Nephron (organoid): ENCODE measurements at regions not wholly inside any gene's neighbourhood (a gene's known extent, or its start where the extent isn't known, plus 50 kb on each side); places are given as distances from the start of the nearest gene placed in this dataset.
A peak's percentile ranks its signal among the peaks of the same experiment; 100 is the strongest.

Experiments
- H3K27ac Mint-ChIP-seq, 3 experiments: 2 replicates each; pipeline ENCODE4 v1.8.0; 2020; ENCODE audit warnings: mixed read lengths in 3 of 3, mild to moderate bottlenecking in 2 of 3, moderate library complexity in 1 of 3
- H3K27me3 Mint-ChIP-seq: 2 replicates; pipeline ENCODE4 v1.8.0; 2021; ENCODE audit warnings: low read depth, mild to moderate bottlenecking, moderate library complexity, mixed read lengths
- H3K36me3 Mint-ChIP-seq: 2 replicates; pipeline ENCODE4 v1.8.0; 2020; ENCODE audit warnings: low read depth, mixed read lengths
- H3K4me1 Mint-ChIP-seq: 2 replicates; pipeline ENCODE4 v1.8.0; 2020; ENCODE audit warnings: mixed read lengths
- H3K4me3 Mint-ChIP-seq, 3 experiments: 2 replicates each; pipeline ENCODE4 v1.8.0; 2020; ENCODE audit warnings: mild to moderate bottlenecking in 3 of 3, mixed read lengths in 3 of 3, moderate library complexity in 2 of 3
- H3K9me3 Mint-ChIP-seq: 2 replicates; pipeline ENCODE4 v1.8.0; 2020; ENCODE audit warnings: mixed read lengths
- TF ChIP-seq, protein P1 (sequence below), 3 experiments: fragments of 200-600 bp; sonication (generic); IDR thresholded peaks; one replicate each; pipeline ENCODE4 v1.5.0; 2021; ENCODE audit warnings: antibody characterized with exemption in 3 of 3; ENCODE audit not compliant: unreplicated experiment in 3 of 3

DNA sequence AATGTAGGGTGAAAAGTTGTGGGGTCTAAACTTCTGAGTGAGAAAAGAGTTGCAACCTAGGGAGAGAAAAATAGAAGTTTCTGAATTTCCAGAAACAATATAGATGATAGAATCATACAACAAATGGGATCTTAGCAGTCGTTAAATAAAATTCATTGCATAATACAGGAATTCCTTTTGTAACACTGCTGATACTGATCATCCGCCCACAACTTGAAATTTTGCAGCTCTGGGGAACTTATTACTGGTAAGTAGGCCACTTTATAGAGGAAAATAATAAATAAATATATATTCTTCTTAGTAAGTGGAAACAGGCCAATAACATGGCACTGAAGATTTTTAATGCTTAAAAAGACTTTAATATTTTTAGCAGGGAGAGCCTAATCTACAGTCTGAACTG, 81.9 kb upstream of the SMIM30 start:
- Mint-ChIP-seq H3K27ac (peak overlapping the region in 2 of 3 experiments; percentile 7 to 10), H3K9me3 (no peaks in the 10 kb centered on the region), H3K4me3 (no peak overlapping the region), H3K36me3 (no peaks in the 10 kb centered on the region), H3K4me1 (no peaks in the 10 kb centered on the region), H3K27me3 (no peaks in the 10 kb centered on the region)
- TF ChIP-seq, protein P1, sequence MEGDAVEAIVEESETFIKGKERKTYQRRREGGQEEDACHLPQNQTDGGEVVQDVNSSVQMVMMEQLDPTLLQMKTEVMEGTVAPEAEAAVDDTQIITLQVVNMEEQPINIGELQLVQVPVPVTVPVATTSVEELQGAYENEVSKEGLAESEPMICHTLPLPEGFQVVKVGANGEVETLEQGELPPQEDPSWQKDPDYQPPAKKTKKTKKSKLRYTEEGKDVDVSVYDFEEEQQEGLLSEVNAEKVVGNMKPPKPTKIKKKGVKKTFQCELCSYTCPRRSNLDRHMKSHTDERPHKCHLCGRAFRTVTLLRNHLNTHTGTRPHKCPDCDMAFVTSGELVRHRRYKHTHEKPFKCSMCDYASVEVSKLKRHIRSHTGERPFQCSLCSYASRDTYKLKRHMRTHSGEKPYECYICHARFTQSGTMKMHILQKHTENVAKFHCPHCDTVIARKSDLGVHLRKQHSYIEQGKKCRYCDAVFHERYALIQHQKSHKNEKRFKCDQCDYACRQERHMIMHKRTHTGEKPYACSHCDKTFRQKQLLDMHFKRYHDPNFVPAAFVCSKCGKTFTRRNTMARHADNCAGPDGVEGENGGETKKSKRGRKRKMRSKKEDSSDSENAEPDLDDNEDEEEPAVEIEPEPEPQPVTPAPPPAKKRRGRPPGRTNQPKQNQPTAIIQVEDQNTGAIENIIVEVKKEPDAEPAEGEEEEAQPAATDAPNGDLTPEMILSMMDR (IDR thresholded peaks at IDR 0.05; ENCODE audit: unreplicated experiment in 3 of 3) = no peak

DNA sequence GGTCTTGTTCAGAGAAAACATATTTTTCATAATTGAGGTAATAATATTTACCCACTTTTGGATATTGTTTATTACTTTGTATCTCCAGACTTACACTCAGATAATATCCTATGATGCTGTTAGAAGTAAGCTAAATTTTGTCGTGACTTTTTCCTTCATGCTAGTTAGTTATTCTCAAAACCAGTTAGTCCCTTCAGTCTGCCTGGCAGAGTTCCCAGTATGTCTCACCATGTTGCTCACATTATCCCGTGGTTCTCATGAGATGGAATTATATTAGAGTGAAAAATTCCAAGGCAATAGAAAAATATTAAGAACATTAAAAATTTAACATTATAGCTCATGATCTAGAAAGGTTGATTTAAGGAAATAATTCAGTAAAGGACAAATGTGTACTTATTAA, 81.5 kb upstream of the SMIM30 start:
- Mint-ChIP-seq H3K4me3 (no peak overlapping the region), H3K27ac (peak overlapping the region in 2 of 3 experiments; percentile 7 to 10), H3K9me3 (no peaks in the 10 kb centered on the region), H3K4me1 (no peaks in the 10 kb centered on the region), H3K36me3 (no peaks in the 10 kb centered on the region), H3K27me3 (no peaks in the 10 kb centered on the region)
- TF ChIP-seq, protein P1 (IDR thresholded peaks at IDR 0.05; ENCODE audit: unreplicated experiment in 3 of 3) = no peak

DNA sequence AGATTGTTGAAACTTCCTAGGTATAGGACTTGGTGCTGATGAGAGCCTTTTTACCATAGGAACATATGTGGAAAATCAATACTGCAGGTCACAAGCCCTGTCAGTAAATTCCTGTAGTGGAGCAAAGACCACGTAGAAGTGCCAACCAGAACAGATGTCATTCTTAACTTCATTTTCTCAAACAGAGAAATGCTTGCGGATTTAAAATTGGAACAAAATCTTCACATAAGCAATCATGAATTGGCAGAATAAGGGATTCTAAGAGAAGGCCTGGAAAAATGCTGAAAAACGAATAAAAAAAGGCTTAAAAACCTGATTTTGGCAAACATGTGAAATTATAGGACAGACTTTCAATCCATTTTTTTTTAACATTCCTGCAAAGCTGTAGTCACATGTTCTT, 80.8 kb upstream of the SMIM30 start:
- H3K36me3 Mint-ChIP-seq = no peaks in the 10 kb centered on the region
- TF ChIP-seq, protein P1 (IDR thresholded peaks at IDR 0.05; ENCODE audit: unreplicated experiment in 3 of 3) = no peak
- H3K4me3 Mint-ChIP-seq = no peak overlapping the region
- no peak overlapping the region for H3K27ac Mint-ChIP-seq
- H3K27me3 Mint-ChIP-seq = no peaks in the 10 kb centered on the region
- no peaks in the 10 kb centered on the region for H3K4me1 Mint-ChIP-seq
- no peaks in the 10 kb centered on the region for H3K9me3 Mint-ChIP-seq

DNA sequence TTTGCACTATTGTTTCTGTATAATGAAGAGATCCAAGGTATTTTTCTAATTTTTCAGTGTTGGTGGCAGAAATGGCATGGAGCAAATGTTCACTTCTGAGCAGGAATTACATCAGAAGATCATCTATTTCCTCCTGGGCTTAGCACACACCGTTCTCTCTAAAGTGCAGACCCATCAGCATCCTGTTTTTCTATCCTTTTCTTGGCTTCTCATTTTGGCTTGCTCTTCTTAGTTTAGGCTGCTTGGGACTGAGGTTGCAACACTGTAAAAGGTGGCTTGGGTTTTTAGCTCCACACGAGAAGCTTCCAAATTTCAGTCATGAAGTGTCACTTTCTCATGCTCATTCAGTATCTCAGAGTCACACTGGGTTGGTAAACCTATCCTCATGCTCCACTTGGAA, 79.9 kb upstream of the SMIM30 start:
- TF ChIP-seq, protein P1 (IDR thresholded peaks at IDR 0.05; ENCODE audit: unreplicated experiment in 3 of 3) = no peak
- Mint-ChIP-seq H3K27me3 (no peaks in the 10 kb centered on the region), H3K4me3 (no peak overlapping the region), H3K27ac (no peak overlapping the region), H3K4me1 (no peaks in the 10 kb centered on the region), H3K9me3 (no peaks in the 10 kb centered on the region), H3K36me3 (no peaks in the 10 kb centered on the region)

DNA sequence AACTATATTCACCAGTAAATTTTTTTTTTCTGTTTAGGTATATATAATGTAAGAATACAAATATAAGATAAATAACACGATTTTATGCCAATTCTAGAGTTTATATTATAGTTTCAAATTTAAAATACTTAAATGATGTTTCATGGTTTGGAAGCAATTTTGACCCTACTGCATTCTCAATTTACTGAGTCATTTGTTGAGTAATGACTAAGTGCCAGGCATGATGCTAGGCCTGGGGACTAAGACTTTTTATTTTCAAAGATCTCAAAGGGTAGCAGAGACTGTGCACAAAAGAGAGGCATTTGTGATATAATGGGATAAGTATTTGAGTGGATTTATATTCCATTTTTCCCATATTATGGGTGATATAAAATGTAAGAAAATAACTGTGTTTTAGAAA, 78.9 kb upstream of the SMIM30 start:
- TF ChIP-seq, protein P1 (IDR thresholded peaks at IDR 0.05; ENCODE audit: unreplicated experiment in 3 of 3) = no peak

DNA sequence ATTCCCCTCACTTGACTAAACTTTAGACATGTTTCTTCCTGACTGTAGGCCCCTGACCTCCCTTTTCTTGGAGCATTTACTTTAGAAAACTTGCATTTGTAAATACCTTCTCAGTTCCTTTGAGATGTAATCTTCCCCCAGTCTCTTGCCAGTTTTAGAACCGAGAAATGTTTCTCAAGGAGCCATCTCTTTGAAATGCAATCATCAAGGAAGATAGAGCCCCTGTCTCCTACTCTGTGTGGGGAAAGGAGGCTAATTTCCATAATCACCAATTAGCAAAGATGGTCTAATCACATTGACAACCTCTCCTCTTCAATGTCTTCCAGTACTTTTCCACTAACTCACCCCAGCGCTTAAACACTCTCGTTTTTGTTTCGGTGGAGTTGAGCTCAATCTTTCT, 70.0 kb upstream of the SMIM30 start:
- H3K4me3 Mint-ChIP-seq = no peak overlapping the region
- TF ChIP-seq, protein P1 (IDR thresholded peaks at IDR 0.05; ENCODE audit: unreplicated experiment in 3 of 3) = no peak
- H3K27me3 Mint-ChIP-seq = no peaks in the 10 kb centered on the region
- H3K27ac Mint-ChIP-seq = no peak overlapping the region
- no peaks in the 10 kb centered on the region for H3K36me3 Mint-ChIP-seq
- no peaks in the 10 kb centered on the region for H3K9me3 Mint-ChIP-seq
- no peaks in the 10 kb centered on the region for H3K4me1 Mint-ChIP-seq

More for the DNA sequence above, 78.9 kb upstream of the SMIM30 start:
- Mint-ChIP-seq H3K4me1 (no peaks in the 10 kb centered on the region), H3K4me3 (no peak overlapping the region), H3K27ac (no peak overlapping the region), H3K9me3 (no peaks in the 10 kb centered on the region), H3K36me3 (no peaks in the 10 kb centered on the region), H3K27me3 (no peaks in the 10 kb centered on the region)
